Tibial artery (tissue), 4 donors: ENCODE measurements at regions not wholly inside any gene's neighbourhood (a gene's known extent, or its start where the extent isn't known, plus 50 kb on each side); places are given as distances from the start of the nearest gene placed in this dataset.

Source experiments
- DNase-seq, 2 donors: peaks; one replicate each; pipeline ENCODE4 v3.0.0-alpha.2; 2019
- H3K27ac ChIP-seq, 2 donors: fragments of 200-600 bp; sonication (generic) in 1 of 2; 1 replicate in 1 of 2; 2 replicates in 1 of 2; pipeline ENCODE4 v1.5.1; 2018 to 2019; ENCODE audit warnings: mild to moderate bottlenecking in 1 of 2
- H3K27me3 ChIP-seq, 2 donors: fragments of 200-600 bp; sonication (generic) in 1 of 2; one replicate each; pipeline versions ENCODE4 v1.5.1 to v1.6.0; 2016 to 2019
- H3K36me3 ChIP-seq, 3 donors: fragments of 200-600 bp; sonication (generic) in 2 of 3; one replicate each; pipeline ENCODE4 v1.5.1; 2016 to 2019; ENCODE audit warnings: mild to moderate bottlenecking in 2 of 3
- H3K4me1 ChIP-seq, 4 donors: fragments of 200-600 bp; sonication (generic) in 2 of 4; 1 replicate in 3 of 4; 2 replicates in 1 of 4; pipeline ENCODE4 v1.5.1; 2016 to 2019
- H3K4me3 ChIP-seq, 2 donors: fragments of 200-600 bp; sonication (generic) in 1 of 2; 1 replicate in 1 of 2; 2 replicates in 1 of 2; pipeline ENCODE4 v1.5.1; 2018 to 2019; ENCODE audit warnings: mild to moderate bottlenecking in 2 of 2
- H3K9me3 ChIP-seq, 3 donors: fragments of 200-600 bp; sonication (generic) in 1 of 3; one replicate each; pipeline ENCODE4 v1.5.1; 2016 to 2019
- CTCF ChIP-seq, 2 experiments: fragments of 200-600 bp in 1 of 2; fragments of 450-650 bp in 1 of 2; IDR thresholded peaks; one replicate each; pipeline ENCODE4 v1.5.1; 2017 to 2019; ENCODE audit warnings: antibody characterized with exemption in 2 of 2, mild to moderate bottlenecking in 1 of 2, moderate library complexity in 1 of 2
- intact Hi-C: fragments of 100-400 bp; cut with DNase I; formaldehyde crosslinking; loops from one replicate; pipeline ENCODE4 v1.15.0; 2023; ENCODE audit warnings: low total_unique reads

DNA sequence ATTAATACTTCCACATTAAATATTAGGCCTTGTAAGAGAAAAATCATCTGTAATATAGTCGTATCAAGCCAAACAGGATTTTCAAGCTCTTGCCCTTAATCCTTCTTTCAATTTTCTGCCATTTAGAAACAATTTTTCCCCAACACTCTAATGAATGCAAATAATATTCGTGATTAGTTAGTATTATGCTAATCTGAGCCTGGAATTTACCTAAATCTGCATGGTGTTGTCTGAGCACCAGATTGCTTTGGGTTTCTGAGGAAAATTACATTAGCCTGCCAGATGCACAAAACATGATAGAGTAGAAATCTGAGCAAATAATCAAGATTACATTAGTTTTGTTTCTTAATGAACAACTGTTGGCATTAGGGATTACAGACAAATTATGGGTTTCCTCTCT, 176.6 kb downstream of the ZDHHC21 start:
- DNase-seq, result no peak
- Histone ChIP-seq H3K9me3 (no peaks in the 10 kb centered on the region), H3K27me3 (no peaks in the 10 kb centered on the region), H3K4me1 (no peaks in the 10 kb centered on the region), H3K4me3 (no peak overlapping the region), H3K36me3 (no peaks in the 10 kb centered on the region), H3K27ac (no peak overlapping the region)
- intact Hi-C loops, result no loop called here
- no peak for TF ChIP-seq CTCF (IDR thresholded peaks at IDR 0.05)

- intact Hi-C loops, result no loop called here
- H3K9me3 ChIP-seq, result no peaks in the 10 kb centered on the region
- TF ChIP-seq CTCF (IDR thresholded peaks at IDR 0.05), result no peak
- H3K36me3 ChIP-seq, result no peaks in the 10 kb centered on the region
- H3K27ac ChIP-seq, result no peak overlapping the region
- no peaks in the 10 kb centered on the region for H3K27me3 ChIP-seq
- no peak for DNase-seq
- H3K4me1 ChIP-seq, result no peaks in the 10 kb centered on the region
- H3K4me3 ChIP-seq, result no peak overlapping the region
These were observed 177.5 kb downstream of the ZDHHC21 start for GRCh38 chr9:14515571-14516198.

- H3K36me3 ChIP-seq, result no peaks in the 10 kb centered on the region
- no peaks in the 10 kb centered on the region for H3K9me3 ChIP-seq
- no peak overlapping the region for H3K27ac ChIP-seq
- intact Hi-C loops, result no loop called here
- H3K4me1 ChIP-seq, result no peaks in the 10 kb centered on the region
- H3K27me3 ChIP-seq, result no peaks in the 10 kb centered on the region
- no peak overlapping the region for H3K4me3 ChIP-seq
- no peak for TF ChIP-seq CTCF (IDR thresholded peaks at IDR 0.05)
- DNase-seq, result no peak
These were observed 178.2 kb downstream of the ZDHHC21 start for GRCh38 chr9:14515049-14515448.

- no peaks in the 10 kb centered on the region for H3K9me3 ChIP-seq
- no peaks in the 10 kb centered on the region for H3K27me3 ChIP-seq
- intact Hi-C loops, result no loop called here
- TF ChIP-seq CTCF (IDR thresholded peaks at IDR 0.05), result no peak
- no peak for DNase-seq
- no peak overlapping the region for H3K27ac ChIP-seq
- H3K4me3 ChIP-seq, result no peak overlapping the region
- no peaks in the 10 kb centered on the region for H3K4me1 ChIP-seq
- H3K36me3 ChIP-seq, result no peaks in the 10 kb centered on the region
These were observed 180.3 kb downstream of the ZDHHC21 start for GRCh38 chr9:14512942-14513341.

GRCh38 chr9:14511452-14511851, 181.8 kb downstream of the ZDHHC21 start:
- no peaks in the 10 kb centered on the region for H3K36me3 ChIP-seq
- H3K27ac ChIP-seq, result no peak overlapping the region
- H3K9me3 ChIP-seq, result no peaks in the 10 kb centered on the region
- intact Hi-C loops, result no loop called here
- H3K27me3 ChIP-seq, result no peaks in the 10 kb centered on the region
- no peaks in the 10 kb centered on the region for H3K4me1 ChIP-seq
- DNase-seq, result no peak
- TF ChIP-seq CTCF (IDR thresholded peaks at IDR 0.05), result no peak
- H3K4me3 ChIP-seq, result no peak overlapping the region

DNA sequence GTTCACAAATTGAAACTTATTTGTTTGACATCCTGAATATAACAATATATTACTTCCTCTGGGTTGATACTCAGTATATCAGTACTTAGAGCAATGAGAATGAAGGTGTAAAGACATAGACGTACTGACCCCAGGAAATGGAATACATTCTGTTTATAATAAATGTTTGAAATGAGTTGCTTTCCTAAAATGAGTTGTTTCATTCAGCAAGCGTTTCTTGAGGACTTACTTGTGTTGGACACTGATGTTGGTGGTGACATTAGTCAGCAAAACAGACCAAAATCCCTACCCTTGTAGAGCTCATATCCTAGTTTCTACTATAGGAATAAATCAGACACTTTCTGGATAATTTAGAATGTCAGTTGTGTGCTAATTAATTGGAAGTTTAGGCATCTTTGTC, 184.3 kb downstream of the ZDHHC21 start:
- intact Hi-C loops, result no loop called here
- H3K36me3 ChIP-seq, result no peaks in the 10 kb centered on the region
- H3K27me3 ChIP-seq, result peaks cover 0 to 7% of the 10 kb centered on the region in 2 donors
- no peak overlapping the region for H3K4me3 ChIP-seq
- DNase-seq, result no peak
- no peaks in the 10 kb centered on the region for H3K9me3 ChIP-seq
- TF ChIP-seq CTCF (IDR thresholded peaks at IDR 0.05), result no peak
- no peak overlapping the region for H3K27ac ChIP-seq
- H3K4me1 ChIP-seq, result no peaks in the 10 kb centered on the region
